NCI-H1694 treated with DMSO at 0.1 percent for 48 hours (cell line): ENCODE measurements at regions not wholly inside any gene's neighbourhood (a gene's known extent, or its start where the extent isn't known, plus 50 kb on each side); places are given as distances from the start of the nearest gene placed in this dataset.
A peak's percentile ranks its signal among the peaks of the same experiment; 100 is the strongest.

Experiments
- DNase-seq: peaks from one replicate; lab custom pipeline; 2025; lab: John Stamatoyannopoulos, UW

GRCh38 chr3:177512945-177513814 is 315.9 kb upstream of the TBL1XR1 start:
- no peak for DNase-seq

GRCh38 chr3:177513815-177514610 is 316.7 kb upstream of the TBL1XR1 start:
- no peak for DNase-seq

- DNase-seq = peak; percentile 3
These were observed 317.6 kb upstream of the TBL1XR1 start for GRCh38 chr3:177514611-177515499.

- DNase-seq = no peak
These were observed 318.5 kb upstream of the TBL1XR1 start for GRCh38 chr3:177515786-177516157.

GRCh38 chr3:177516158-177517011 is 319.1 kb upstream of the TBL1XR1 start:
- peak; percentile 72 for DNase-seq

- DNase-seq = no peak
These were observed 320.6 kb upstream of the TBL1XR1 start for GRCh38 chr3:177517906-177518305.

- no peak for DNase-seq
These were observed 322.3 kb upstream of the TBL1XR1 start for GRCh38 chr3:177519588-177519987.

GRCh38 chr3:177521305-177521704 is 324.0 kb upstream of the TBL1XR1 start:
- no peak for DNase-seq

GRCh38 chr3:177522051-177522450 is 324.8 kb upstream of the TBL1XR1 start:
- DNase-seq = no peak

- DNase-seq = no peak
These were observed 325.9 kb upstream of the TBL1XR1 start for GRCh38 chr3:177523067-177523675.

GRCh38 chr3:177523872-177524438 is 326.7 kb upstream of the TBL1XR1 start:
- no peak for DNase-seq

GRCh38 chr3:177524742-177525141 is 327.5 kb upstream of the TBL1XR1 start:
- no peak for DNase-seq

- no peak for DNase-seq
These were observed 328.1 kb upstream of the TBL1XR1 start for GRCh38 chr3:177525414-177525813.

- no peak for DNase-seq
These were observed 328.9 kb upstream of the TBL1XR1 start for GRCh38 chr3:177525987-177526712.

GRCh38 chr3:177527182-177527581 is 329.9 kb upstream of the TBL1XR1 start:
- DNase-seq = no peak

GRCh38 chr3:177528306-177529070 is 331.2 kb upstream of the TBL1XR1 start:
- DNase-seq = no peak

GRCh38 chr3:177529071-177529550 is 331.8 kb upstream of the TBL1XR1 start:
- no peak for DNase-seq

- no peak for DNase-seq
These were observed 332.5 kb upstream of the TBL1XR1 start for GRCh38 chr3:177529716-177530335.
